K562 (cell line): ENCODE measurements at regions not wholly inside any gene's neighbourhood (a gene's known extent, or its start where the extent isn't known, plus 50 kb on each side); places are given as distances from the start of the nearest gene placed in this dataset.

Experiments
- CEBPB ChIP-seq: fragments of 450-650 bp; IDR thresholded peaks from 2 replicates; pipeline ENCODE4 v1.6.1; 2016; ENCODE audit warnings: missing genetic modification characterization, missing compliant biosample characterization
- FOXM1 ChIP-seq, 2 experiments: fragments of 450-650 bp in 1 of 2; sonication (generic) in 1 of 2; formaldehyde crosslinking in 1 of 2; IDR thresholded peaks; 2 replicates each; pipeline versions ENCODE4 v1.6.1 to v1.9.0; 2017 to 2022; ENCODE audit warnings: low read depth in 2 of 2, mild to moderate bottlenecking in 2 of 2, missing genetic modification reagents in 1 of 2, moderate library complexity in 1 of 2
- MYC ChIP-seq, 2 experiments: fragments of 250-450 bp in 1 of 2; sonication (Bioruptor Pico) in 1 of 2; IDR thresholded peaks; 2 replicates each; pipeline versions ENCODE4 v1.5.1 to v1.6.1; 2012 to 2021; ENCODE audit warnings: low read depth in 2 of 2, borderline replicate concordance in 1 of 2, improper control_type of control experiment in 1 of 2, low read length in 1 of 2, mild to moderate bottlenecking in 1 of 2, moderate library complexity in 1 of 2
- PHF8 ChIP-seq: fragments of 200-600 bp; sonication (generic); IDR thresholded peaks from 2 replicates; pipeline ENCODE4 v1.6.1; 2012; ENCODE audit warnings: mixed run types, mild to moderate bottlenecking, inconsistent platforms, low read length, moderate library complexity, borderline replicate concordance
- POLR2AphosphoS5 ChIP-seq: IDR thresholded peaks from 2 replicates; pipeline ENCODE4 v1.6.1; 2011; ENCODE audit warnings: mild to moderate bottlenecking, low read depth, low read length, moderate library complexity; ENCODE audit not compliant: control insufficient read depth, insufficient read depth
- PRPF4 ChIP-seq: fragments of 200-400 bp; formaldehyde crosslinking; IDR thresholded peaks from one replicate; pipeline ENCODE4 v1.6.1; 2017; ENCODE audit warnings: low read length, low read depth, mild to moderate bottlenecking; ENCODE audit not compliant: insufficient read depth, poor library complexity, severe bottlenecking
- TEAD4 ChIP-seq, 2 experiments: sonication (generic) in 1 of 2; formaldehyde crosslinking in 1 of 2; IDR thresholded peaks; 2 replicates each; pipeline versions ENCODE4 v1.6.1 to v1.8.0; 2012 to 2022; ENCODE audit warnings: borderline replicate concordance in 1 of 2, inconsistent platforms in 1 of 2, low read length in 1 of 2, mild to moderate bottlenecking in 1 of 2, missing genetic modification reagents in 1 of 2
- ZBTB5 ChIP-seq: fragments of 450-650 bp; IDR thresholded peaks from 2 replicates; pipeline ENCODE4 v1.6.1; 2017; ENCODE audit warnings: antibody characterized with exemption
- ZNF121 ChIP-seq: sonication (generic); formaldehyde crosslinking; conservative IDR thresholded peaks from 2 replicates; pipeline ENCODE4 v1.8.0; 2022; ENCODE audit warnings: missing genetic modification reagents
- ZNF146 ChIP-seq: IDR thresholded peaks from one replicate; pipeline ENCODE4 v1.6.1; 2018; ENCODE audit warnings: missing compliant biosample characterization; ENCODE audit not compliant: unreplicated experiment
- ZNF217 ChIP-seq: sonication (generic); formaldehyde crosslinking; IDR thresholded peaks from 2 replicates; pipeline ENCODE4 v1.8.0; 2022; ENCODE audit warnings: mild to moderate bottlenecking, missing genetic modification reagents
- ZNF76 ChIP-seq: fragments of 250-450 bp; sonication (Bioruptor Pico); IDR thresholded peaks from 2 replicates; pipeline ENCODE4 v1.4.0; 2020; ENCODE audit warnings: mild to moderate bottlenecking, moderate library complexity, borderline replicate concordance

- TF ChIP-seq MYC (IDR thresholded peaks at IDR 0.05; ENCODE audit: low read depth, low read length): no peak
- TF ChIP-seq MYC (CRISPR knock-in tag; IDR thresholded peaks at IDR 0.05; ENCODE audit: borderline replicate concordance, low read depth): no peak
- no peak for TF ChIP-seq FOXM1 (IDR thresholded peaks at IDR 0.05; ENCODE audit: low read depth)
- no peak for TF ChIP-seq FOXM1 (CRISPR knock-in tag; IDR thresholded peaks at IDR 0.05; ENCODE audit: low read depth)
- TF ChIP-seq TEAD4 (IDR thresholded peaks at IDR 0.05; ENCODE audit: low read length): no peak
- no peak for TF ChIP-seq TEAD4 (CRISPR knock-in tag; IDR thresholded peaks at IDR 0.05; ENCODE audit: borderline replicate concordance)
- TF ChIP-seq ZNF121 (CRISPR knock-in tag): no peak
- no peak for TF ChIP-seq POLR2AphosphoS5
- TF ChIP-seq CEBPB (tag): no peak
- no peak for TF ChIP-seq PRPF4
- TF ChIP-seq ZNF217 (CRISPR knock-in tag): no peak
- no peak for TF ChIP-seq PHF8
- no peak for TF ChIP-seq ZNF76
- TF ChIP-seq ZBTB5: no peak
- TF ChIP-seq ZNF146 (CRISPR knock-in tag): no peak
Measured at GRCh38 chr15:96267463-96267862, 63.0 kb upstream of the NR2F2 start.
